Body of pancreas (tissue), 4 donors: ENCODE measurements at regions not wholly inside any gene's neighbourhood (a gene's known extent, or its start where the extent isn't known, plus 50 kb on each side); places are given as distances from the start of the nearest gene placed in this dataset.

Experiments used
- POLR2A ChIP-seq, 3 donors: fragments of 450-650 bp; IDR thresholded peaks; one replicate each; pipeline ENCODE4 v1.6.1; 2016; ENCODE audit warnings: antibody characterized with exemption in 3 of 3, mild to moderate bottlenecking in 2 of 3
- TF ChIP-seq, protein P1 (sequence below), 7 experiments: fragments of 450-650 bp in 4 of 7; fragments of 200-600 bp in 3 of 7; sonication (generic) in 3 of 7; IDR thresholded peaks; one replicate each; pipeline ENCODE4 v1.5.1; 2016 to 2019; ENCODE audit warnings: antibody characterized with exemption in 7 of 7

DNA sequence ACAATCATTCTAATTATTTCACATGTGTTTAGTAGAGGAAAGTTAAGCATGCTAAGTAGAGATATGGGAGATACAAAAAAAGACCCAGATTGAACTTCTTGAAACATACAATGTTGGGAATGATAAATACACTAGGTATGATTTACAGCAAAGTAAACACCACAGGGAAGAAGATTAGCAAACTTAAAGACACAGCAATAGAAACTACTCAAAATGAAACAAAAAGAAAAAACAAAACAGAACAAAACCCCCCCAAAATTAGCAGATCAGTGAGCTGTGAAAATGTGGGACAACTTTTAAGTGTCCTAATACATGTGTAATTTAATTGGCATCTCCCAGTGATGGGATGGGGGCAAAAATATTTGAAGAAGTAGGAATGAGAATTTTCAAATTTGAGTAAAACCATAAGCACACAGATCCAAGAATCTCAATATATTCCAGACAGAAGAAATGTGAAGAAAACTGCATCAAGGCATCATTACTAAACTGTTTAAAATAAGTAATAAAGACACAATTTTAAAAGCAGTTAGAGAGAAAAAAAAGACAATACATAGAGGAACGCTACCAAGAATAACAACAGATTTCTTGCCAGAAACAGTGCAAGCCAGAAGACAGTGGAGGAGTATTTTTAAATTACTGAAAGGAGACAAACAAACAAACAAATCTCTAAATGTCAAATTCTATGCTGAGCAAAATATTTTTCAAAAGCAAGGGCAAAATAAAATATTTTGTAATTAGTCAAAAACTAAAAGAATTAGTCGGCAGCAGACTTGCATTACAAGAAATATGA is 473.7 kb downstream of the QKI start:
- TF ChIP-seq, protein P1, sequence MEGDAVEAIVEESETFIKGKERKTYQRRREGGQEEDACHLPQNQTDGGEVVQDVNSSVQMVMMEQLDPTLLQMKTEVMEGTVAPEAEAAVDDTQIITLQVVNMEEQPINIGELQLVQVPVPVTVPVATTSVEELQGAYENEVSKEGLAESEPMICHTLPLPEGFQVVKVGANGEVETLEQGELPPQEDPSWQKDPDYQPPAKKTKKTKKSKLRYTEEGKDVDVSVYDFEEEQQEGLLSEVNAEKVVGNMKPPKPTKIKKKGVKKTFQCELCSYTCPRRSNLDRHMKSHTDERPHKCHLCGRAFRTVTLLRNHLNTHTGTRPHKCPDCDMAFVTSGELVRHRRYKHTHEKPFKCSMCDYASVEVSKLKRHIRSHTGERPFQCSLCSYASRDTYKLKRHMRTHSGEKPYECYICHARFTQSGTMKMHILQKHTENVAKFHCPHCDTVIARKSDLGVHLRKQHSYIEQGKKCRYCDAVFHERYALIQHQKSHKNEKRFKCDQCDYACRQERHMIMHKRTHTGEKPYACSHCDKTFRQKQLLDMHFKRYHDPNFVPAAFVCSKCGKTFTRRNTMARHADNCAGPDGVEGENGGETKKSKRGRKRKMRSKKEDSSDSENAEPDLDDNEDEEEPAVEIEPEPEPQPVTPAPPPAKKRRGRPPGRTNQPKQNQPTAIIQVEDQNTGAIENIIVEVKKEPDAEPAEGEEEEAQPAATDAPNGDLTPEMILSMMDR (IDR thresholded peaks at IDR 0.05): no peak
- TF ChIP-seq POLR2A (IDR thresholded peaks at IDR 0.05): no peak
